Lung (tissue), 11 donors: ENCODE measurements at regions not wholly inside any gene's neighbourhood (a gene's known extent, or its start where the extent isn't known, plus 50 kb on each side); places are given as distances from the start of the nearest gene placed in this dataset.

ENCODE experiments used
- ATAC-seq: fragments of 200-7000 bp; cut with Tn5 transposase; one replicate; pipeline ENCODE4 v1.9.1; 2020; ENCODE audit warnings: moderate number of reproducible peaks; ENCODE audit not compliant: insufficient read depth, low FRiP score
- DNase-seq, 3 donors: peaks; one replicate each; pipeline ENCODE4 v3.0.0-alpha.2; 2013 to 2017
- H3K27ac ChIP-seq, 2 donors: one replicate each; pipeline ENCODE4 v1.5.1; 2013; ENCODE audit warnings: mild to moderate bottlenecking in 2 of 2, moderate library complexity in 2 of 2, control low read depth in 1 of 2, inconsistent platforms in 1 of 2, low read depth in 1 of 2, low read length in 1 of 2
- H3K27me3 ChIP-seq, 3 donors: one replicate each; pipeline ENCODE4 v1.5.1; 2013; ENCODE audit warnings: low read length in 2 of 3; ENCODE audit not compliant: control insufficient read depth in 3 of 3, insufficient read depth in 3 of 3
- H3K36me3 ChIP-seq, 4 donors: one replicate each; pipeline ENCODE4 v1.5.1; 2013; ENCODE audit warnings: low read length in 4 of 4, mild to moderate bottlenecking in 1 of 4, moderate library complexity in 1 of 4; ENCODE audit not compliant: control insufficient read depth in 4 of 4, insufficient read depth in 4 of 4
- H3K4me1 ChIP-seq, 5 donors: one replicate each; pipeline ENCODE4 v1.5.1; 2013; ENCODE audit warnings: low read length in 5 of 5, mild to moderate bottlenecking in 2 of 5, moderate library complexity in 1 of 5; ENCODE audit not compliant: control insufficient read depth in 5 of 5, insufficient read depth in 5 of 5
- H3K4me3 ChIP-seq: one replicate; pipeline ENCODE4 v1.5.1; 2013; ENCODE audit warnings: mild to moderate bottlenecking, control low read depth, moderate library complexity
- H3K9ac ChIP-seq, 2 donors: one replicate each; pipeline ENCODE4 v1.5.1; 2013; ENCODE audit warnings: low read length in 2 of 2, control low read depth in 1 of 2; ENCODE audit not compliant: insufficient read depth in 1 of 2
- H3K9me3 ChIP-seq, 4 donors: one replicate each; pipeline ENCODE4 v1.5.1; 2013; ENCODE audit warnings: low read length in 3 of 4, mild to moderate bottlenecking in 1 of 4, moderate library complexity in 1 of 4; ENCODE audit not compliant: control insufficient read depth in 4 of 4, insufficient read depth in 3 of 4
- CTCF ChIP-seq: IDR thresholded peaks from 2 replicates; pipeline ENCODE4 v1.5.1; 2012; ENCODE audit warnings: mild to moderate bottlenecking; ENCODE audit errors: control extremely low read depth, extremely low read depth
- WGBS, 2 donors: extraction: QIAGEN DNeasy Blood & Tissue Kit; methylation state at CpG; one replicate each; pipeline ENCODE4 v1.1.7; 2013; 5-methylcytosine and 5-hydroxymethylcytosine counted together
- donor health status: control.
- donor health status: control.
- donor health status: Bipolar disorder and iron deficiency.
- donor health status: healthy.
- donor health status: DM: yes; HTN: yes; CAD: no.

DNA sequence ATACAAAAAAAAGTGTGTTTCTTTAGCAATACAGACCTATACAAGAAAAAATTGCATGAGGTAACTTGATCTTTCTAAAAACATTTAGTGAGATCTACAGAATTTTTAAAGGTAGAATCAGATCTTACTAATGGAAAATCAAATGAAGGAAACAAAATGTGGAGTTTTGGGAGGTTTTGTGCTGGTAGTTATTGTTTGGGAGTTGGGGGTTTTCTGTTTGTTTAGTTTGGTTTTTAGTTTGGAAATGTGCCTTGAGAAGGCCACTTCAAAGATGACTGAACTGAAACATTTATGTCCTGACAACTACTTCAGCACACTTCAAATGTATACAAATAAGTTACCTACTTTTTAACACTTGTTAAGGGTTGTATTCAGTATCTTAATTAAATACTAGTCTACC is 280.1 kb downstream of the NR2F1-AS1 start:
- H3K9me3 ChIP-seq, result no peaks in the 10 kb centered on the region
- DNase-seq (peak in 1 of 3 donors; percentile 27), ATAC-seq (no peak)
- no peaks in the 10 kb centered on the region for H3K36me3 ChIP-seq
- no peak overlapping the region for H3K9ac ChIP-seq
- H3K4me3 ChIP-seq, result no peak overlapping the region
- H3K27me3 ChIP-seq, result no peaks in the 10 kb centered on the region
- H3K27ac ChIP-seq, result no peak overlapping the region
- no peak for TF ChIP-seq CTCF
- peaks cover 0 to 38% (median 0%) of the 10 kb centered on the region in 5 donors for H3K4me1 ChIP-seq

GRCh38 chr5:93300309-93300923 is 280.6 kb downstream of the NR2F1-AS1 start:
- H3K4me3 ChIP-seq, result no peak overlapping the region
- no peak for ATAC-seq
- no peak for TF ChIP-seq CTCF
- peaks cover 0 to 35% (median 0%) of the 10 kb centered on the region in 5 donors for H3K4me1 ChIP-seq
- DNase-seq, result no peak
- no peaks in the 10 kb centered on the region for H3K9me3 ChIP-seq
- H3K9ac ChIP-seq, result no peak overlapping the region
- WGBS, 2 donors, result 74 to 84% methylated on average over 8 of the region's 8 CpGs
- no peak overlapping the region for H3K27ac ChIP-seq
- no peaks in the 10 kb centered on the region for H3K27me3 ChIP-seq
- no peaks in the 10 kb centered on the region for H3K36me3 ChIP-seq

- no peak for ATAC-seq
- WGBS, 2 donors, result 76 to 82% methylated on average over 6 of the region's 6 CpGs
- TF ChIP-seq CTCF, result no peak
- Histone ChIP-seq H3K4me1 (peaks cover 0 to 29% (median 0%) of the 10 kb centered on the region in 5 donors), H3K9me3 (no peaks in the 10 kb centered on the region), H3K4me3 (no peak overlapping the region), H3K36me3 (no peaks in the 10 kb centered on the region), H3K27ac (no peak overlapping the region), H3K9ac (no peak overlapping the region), H3K27me3 (no peaks in the 10 kb centered on the region)
- no peak for DNase-seq
These were observed 281.2 kb downstream of the NR2F1-AS1 start for GRCh38 chr5:93299681-93300308.
